Chondrocyte (in vitro differentiated cells): ENCODE measurements at regions not wholly inside any gene's neighbourhood (a gene's known extent, or its start where the extent isn't known, plus 50 kb on each side); places are given as distances from the start of the nearest gene placed in this dataset.
"Not testable (repeated sequence)": the region's sequence is repeated elsewhere in the genome, so short reads cannot be mapped to it uniquely, and the experiment has no call there.

Source experiments
- DNase-seq: peaks from one replicate; pipeline ENCODE4 v3.0.0; 2021; ENCODE audit warnings: mixed read lengths, low spot score
- H3K27ac Mint-ChIP-seq: one replicate; pipeline ENCODE4 v1.8.0; 2021; ENCODE audit warnings: mild to moderate bottlenecking, moderate library complexity, mixed read lengths; ENCODE audit not compliant: unreplicated experiment
- H3K27me3 Mint-ChIP-seq: 2 replicates; pipeline ENCODE4 v1.8.0; 2021; ENCODE audit warnings: low read depth, mixed read lengths
- H3K36me3 Mint-ChIP-seq: 2 replicates; pipeline ENCODE4 v1.8.0; 2021; ENCODE audit warnings: low read depth, mixed read lengths
- H3K4me1 Mint-ChIP-seq: 2 replicates; pipeline ENCODE4 v1.8.0; 2021; ENCODE audit warnings: low read depth, mild to moderate bottlenecking, mixed read lengths
- H3K4me3 Mint-ChIP-seq: one replicate; pipeline ENCODE4 v1.8.0; 2021; ENCODE audit warnings: mild to moderate bottlenecking, moderate library complexity, mixed read lengths; ENCODE audit not compliant: unreplicated experiment
- H3K9me3 Mint-ChIP-seq: 2 replicates; pipeline ENCODE4 v1.8.0; 2021; ENCODE audit warnings: low read depth, mixed read lengths
- TF ChIP-seq, protein P1 (sequence below): fragments of 200-600 bp; sonication (generic); IDR thresholded peaks from 2 replicates; pipeline ENCODE4 v1.5.0; 2021; ENCODE audit warnings: antibody characterized with exemption, mild to moderate bottlenecking, moderate library complexity

DNA sequence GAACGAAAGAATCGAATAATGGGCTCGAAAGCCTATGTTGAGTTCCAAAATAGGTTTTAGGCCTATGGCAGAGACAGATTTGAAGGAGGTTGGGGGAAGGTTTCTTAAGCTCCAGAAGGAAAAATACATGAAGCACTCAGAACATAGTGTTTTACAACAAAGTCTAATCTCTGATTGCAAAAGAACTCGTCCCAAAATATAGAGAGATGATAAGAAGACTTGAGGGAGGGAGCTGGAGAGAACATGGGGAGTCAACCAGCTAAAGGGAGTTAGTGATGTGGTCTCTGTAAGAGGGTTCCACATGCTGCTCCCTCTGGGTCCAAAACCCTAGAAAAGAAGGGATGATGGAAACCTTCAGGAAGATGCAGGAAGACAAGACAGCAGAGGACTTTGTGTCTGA is 54.8 kb upstream of the DAAM1 start:
- H3K4me1 Mint-ChIP-seq: peaks cover 18% of the 10 kb centered on the region
- H3K4me3 Mint-ChIP-seq: no peak overlapping the region
- H3K27ac Mint-ChIP-seq: no peak overlapping the region
- TF ChIP-seq, protein P1, sequence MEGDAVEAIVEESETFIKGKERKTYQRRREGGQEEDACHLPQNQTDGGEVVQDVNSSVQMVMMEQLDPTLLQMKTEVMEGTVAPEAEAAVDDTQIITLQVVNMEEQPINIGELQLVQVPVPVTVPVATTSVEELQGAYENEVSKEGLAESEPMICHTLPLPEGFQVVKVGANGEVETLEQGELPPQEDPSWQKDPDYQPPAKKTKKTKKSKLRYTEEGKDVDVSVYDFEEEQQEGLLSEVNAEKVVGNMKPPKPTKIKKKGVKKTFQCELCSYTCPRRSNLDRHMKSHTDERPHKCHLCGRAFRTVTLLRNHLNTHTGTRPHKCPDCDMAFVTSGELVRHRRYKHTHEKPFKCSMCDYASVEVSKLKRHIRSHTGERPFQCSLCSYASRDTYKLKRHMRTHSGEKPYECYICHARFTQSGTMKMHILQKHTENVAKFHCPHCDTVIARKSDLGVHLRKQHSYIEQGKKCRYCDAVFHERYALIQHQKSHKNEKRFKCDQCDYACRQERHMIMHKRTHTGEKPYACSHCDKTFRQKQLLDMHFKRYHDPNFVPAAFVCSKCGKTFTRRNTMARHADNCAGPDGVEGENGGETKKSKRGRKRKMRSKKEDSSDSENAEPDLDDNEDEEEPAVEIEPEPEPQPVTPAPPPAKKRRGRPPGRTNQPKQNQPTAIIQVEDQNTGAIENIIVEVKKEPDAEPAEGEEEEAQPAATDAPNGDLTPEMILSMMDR: no peak
- no peaks in the 10 kb centered on the region for H3K36me3 Mint-ChIP-seq
- H3K27me3 Mint-ChIP-seq: peaks cover 3% of the 10 kb centered on the region
- DNase-seq: no peak
- H3K9me3 Mint-ChIP-seq: no peaks in the 10 kb centered on the region

DNA sequence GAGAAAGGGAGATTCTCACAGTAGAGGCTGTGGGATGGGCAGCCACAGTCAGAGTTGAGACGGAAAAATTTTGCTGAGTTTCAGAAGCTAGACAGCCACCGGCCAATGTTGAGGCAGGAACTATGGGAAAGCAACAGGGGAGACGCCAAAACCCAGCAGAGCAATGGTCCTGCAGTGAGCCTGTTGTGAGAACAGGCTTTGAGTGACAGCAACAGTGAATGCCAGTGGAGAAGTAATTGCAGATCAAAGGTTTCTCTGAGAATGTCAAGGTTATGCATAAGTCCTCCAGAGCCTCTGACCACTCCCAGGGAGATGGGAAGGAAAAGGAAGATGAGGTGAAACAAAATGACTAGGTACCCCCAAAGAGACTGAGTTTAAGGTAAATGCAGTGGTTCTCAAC is 54.2 kb upstream of the DAAM1 start:
- no peak overlapping the region for H3K27ac Mint-ChIP-seq
- no peaks in the 10 kb centered on the region for H3K9me3 Mint-ChIP-seq
- TF ChIP-seq, protein P1: no peak
- DNase-seq: no peak
- H3K4me1 Mint-ChIP-seq: peaks cover 18% of the 10 kb centered on the region
- H3K27me3 Mint-ChIP-seq: peaks cover 3% of the 10 kb centered on the region
- H3K36me3 Mint-ChIP-seq: no peaks in the 10 kb centered on the region
- no peak overlapping the region for H3K4me3 Mint-ChIP-seq

DNA sequence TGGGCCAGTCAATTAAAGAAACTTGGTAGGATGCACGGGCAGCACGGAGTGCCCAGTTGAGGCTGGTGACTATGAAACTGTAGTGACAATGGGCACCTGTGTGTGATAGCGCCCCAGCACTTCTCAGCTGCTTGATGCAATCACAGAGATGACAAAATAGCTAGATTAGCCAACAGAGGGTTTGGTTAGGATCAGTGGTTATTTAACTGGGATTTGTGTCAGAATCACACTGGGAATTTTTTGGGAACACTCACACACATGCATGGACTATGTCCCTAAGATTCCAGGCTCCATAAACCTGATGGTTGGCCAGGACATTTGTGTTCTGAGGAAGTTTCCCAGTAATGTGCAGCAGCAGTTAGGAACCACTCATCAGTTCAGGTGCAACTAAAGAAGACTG is 51.2 kb upstream of the DAAM1 start:
- DNase-seq: no peak
- Mint-ChIP-seq H3K27me3 (peaks cover 4% of the 10 kb centered on the region), H3K27ac (no peak overlapping the region), H3K4me1 (peaks cover 15% of the 10 kb centered on the region), H3K9me3 (no peaks in the 10 kb centered on the region), H3K36me3 (no peaks in the 10 kb centered on the region), H3K4me3 (no peak overlapping the region)
- TF ChIP-seq, protein P1: no peak

DNA sequence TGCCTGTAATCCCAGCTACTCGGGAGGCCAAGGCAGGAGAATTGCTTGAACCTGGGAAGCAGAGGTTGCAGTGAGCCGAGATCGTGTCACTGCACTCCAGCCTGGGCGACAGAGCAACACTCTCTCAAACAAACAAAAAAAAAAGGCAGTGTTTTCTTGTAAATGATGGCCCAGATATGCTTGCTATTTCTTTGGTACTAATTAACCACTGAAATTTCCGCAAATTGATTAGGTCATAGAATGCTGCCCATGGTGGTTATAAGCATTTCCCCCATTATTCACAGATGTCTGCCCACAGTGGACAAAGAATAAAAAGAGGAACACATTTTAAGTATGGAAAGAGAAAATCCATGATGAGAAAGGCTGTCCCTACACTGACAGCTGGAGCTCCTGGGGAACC is 49.9 kb upstream of the DAAM1 start:
- not testable (repeated sequence) for H3K9me3 Mint-ChIP-seq, H3K36me3 Mint-ChIP-seq, H3K27ac Mint-ChIP-seq, H3K27me3 Mint-ChIP-seq, H3K4me3 Mint-ChIP-seq, H3K4me1 Mint-ChIP-seq, DNase-seq
